C4-2B (cell line): ENCODE measurements at regions not wholly inside any gene's neighbourhood (a gene's known extent, or its start where the extent isn't known, plus 50 kb on each side); places are given as distances from the start of the nearest gene placed in this dataset.
"Not testable (repeated sequence)": the region's sequence is repeated elsewhere in the genome, so short reads cannot be mapped to it uniquely, and the experiment has no call there.

Experiments used
- H3K27ac ChIP-seq: fragments of 450-650 bp; 2 replicates; pipeline ENCODE4 v1.5.1; 2017
- ZFX ChIP-seq: fragments of 450-650 bp; IDR thresholded peaks from 2 replicates; pipeline ENCODE4 v1.6.1; 2017
- TF ChIP-seq, protein P1 (sequence below): fragments of 450-650 bp; conservative IDR thresholded peaks from 2 replicates; pipeline ENCODE4 v1.5.1; 2017; ENCODE audit warnings: mild to moderate bottlenecking

DNA sequence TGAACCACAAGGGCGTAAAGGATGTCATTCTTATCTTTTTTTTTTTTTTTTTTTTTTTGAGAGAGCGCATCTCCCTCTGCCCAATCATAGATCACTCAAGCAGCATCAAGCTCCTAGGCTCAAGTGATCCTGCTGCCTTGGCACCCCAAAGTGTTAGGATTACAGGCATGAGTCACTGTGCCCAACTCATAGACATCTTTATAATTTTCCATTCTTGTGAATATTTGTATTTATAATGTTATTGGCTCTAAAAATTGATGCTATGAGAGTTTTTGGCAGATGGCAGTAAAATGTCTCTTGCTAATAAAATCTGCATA, 128.7 kb downstream of the AKR1D1 start:
- no peak overlapping the region for H3K27ac ChIP-seq
- TF ChIP-seq, protein P1, sequence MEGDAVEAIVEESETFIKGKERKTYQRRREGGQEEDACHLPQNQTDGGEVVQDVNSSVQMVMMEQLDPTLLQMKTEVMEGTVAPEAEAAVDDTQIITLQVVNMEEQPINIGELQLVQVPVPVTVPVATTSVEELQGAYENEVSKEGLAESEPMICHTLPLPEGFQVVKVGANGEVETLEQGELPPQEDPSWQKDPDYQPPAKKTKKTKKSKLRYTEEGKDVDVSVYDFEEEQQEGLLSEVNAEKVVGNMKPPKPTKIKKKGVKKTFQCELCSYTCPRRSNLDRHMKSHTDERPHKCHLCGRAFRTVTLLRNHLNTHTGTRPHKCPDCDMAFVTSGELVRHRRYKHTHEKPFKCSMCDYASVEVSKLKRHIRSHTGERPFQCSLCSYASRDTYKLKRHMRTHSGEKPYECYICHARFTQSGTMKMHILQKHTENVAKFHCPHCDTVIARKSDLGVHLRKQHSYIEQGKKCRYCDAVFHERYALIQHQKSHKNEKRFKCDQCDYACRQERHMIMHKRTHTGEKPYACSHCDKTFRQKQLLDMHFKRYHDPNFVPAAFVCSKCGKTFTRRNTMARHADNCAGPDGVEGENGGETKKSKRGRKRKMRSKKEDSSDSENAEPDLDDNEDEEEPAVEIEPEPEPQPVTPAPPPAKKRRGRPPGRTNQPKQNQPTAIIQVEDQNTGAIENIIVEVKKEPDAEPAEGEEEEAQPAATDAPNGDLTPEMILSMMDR = no peak
- TF ChIP-seq ZFX = no peak

DNA sequence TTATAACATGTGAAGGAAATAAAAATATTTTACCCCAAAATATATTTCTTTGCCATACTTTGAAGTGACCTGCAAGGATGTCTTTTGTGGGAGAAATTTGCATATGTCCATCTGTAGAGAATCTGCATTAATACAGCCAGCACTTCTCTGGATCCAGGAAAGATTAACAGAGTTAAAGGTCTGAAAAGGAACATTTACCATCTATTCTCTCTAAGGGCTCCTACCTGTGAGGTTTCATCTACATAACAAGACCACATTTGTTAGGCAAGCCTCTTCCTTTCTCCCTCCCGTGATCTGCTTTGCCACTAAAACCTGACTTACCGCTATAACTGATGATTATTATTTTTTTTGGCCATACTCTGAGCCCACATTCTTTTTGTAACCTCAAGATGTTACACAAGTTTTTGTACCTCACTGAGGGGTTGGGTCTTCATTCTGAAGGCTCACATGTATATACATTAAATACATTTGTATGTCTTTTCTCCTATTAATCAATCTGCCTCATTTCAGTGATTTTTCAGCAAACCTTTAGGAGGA, 129.4 kb downstream of the AKR1D1 start:
- H3K27ac ChIP-seq = no peak overlapping the region
- no peak for TF ChIP-seq ZFX
- TF ChIP-seq, protein P1 = no peak

DNA sequence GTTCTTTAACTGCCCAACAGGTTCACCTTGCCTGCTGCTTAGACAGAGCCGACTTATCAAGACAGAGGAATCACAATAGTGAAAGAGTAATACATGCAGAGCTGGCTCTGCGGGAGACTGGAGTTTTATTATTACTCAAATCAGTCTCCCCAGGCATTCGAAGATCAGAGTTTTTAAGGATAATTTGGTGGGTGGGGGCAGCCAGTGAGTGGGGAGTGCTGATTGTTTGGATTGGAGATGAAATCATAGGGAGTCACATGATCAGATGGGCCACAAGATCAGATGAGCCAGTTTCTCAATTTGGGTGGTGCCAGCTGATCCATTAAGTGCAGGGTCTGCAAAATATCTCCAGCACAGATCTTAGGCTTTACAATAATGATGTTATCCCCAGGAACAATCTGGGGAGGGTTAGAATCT, 131.3 kb downstream of the AKR1D1 start:
- TF ChIP-seq, protein P1 = no peak
- TF ChIP-seq ZFX = no peak

GRCh38 chr7:138208142-138208570, 131.9 kb downstream of the AKR1D1 start:
- no peak for TF ChIP-seq ZFX
- TF ChIP-seq, protein P1 = no peak
- no peak overlapping the region for H3K27ac ChIP-seq

More for the DNA sequence above, 131.3 kb downstream of the AKR1D1 start:
- H3K27ac ChIP-seq = no peak overlapping the region

DNA sequence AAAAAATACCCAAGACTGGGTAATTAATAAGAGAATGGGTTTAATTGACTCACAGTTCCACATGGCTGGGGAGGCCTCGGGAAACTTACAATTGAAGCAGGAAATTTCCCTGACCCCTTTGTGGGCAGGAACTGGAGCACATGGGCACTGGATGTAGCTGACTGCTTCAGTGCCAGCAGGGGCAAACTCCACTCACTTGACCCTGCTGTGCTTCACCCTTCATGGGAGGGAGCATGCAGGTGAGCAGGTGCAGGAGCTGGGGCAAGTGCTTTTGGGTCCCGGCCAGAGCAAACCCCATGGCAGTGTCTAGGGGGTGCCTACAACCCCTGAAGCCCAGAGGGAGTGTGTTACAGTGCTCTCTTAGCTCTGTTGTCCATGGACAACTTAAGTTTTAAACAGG, 132.6 kb downstream of the AKR1D1 start:
- H3K27ac ChIP-seq = no peak overlapping the region
- no peak for TF ChIP-seq ZFX
- TF ChIP-seq, protein P1 = no peak

DNA sequence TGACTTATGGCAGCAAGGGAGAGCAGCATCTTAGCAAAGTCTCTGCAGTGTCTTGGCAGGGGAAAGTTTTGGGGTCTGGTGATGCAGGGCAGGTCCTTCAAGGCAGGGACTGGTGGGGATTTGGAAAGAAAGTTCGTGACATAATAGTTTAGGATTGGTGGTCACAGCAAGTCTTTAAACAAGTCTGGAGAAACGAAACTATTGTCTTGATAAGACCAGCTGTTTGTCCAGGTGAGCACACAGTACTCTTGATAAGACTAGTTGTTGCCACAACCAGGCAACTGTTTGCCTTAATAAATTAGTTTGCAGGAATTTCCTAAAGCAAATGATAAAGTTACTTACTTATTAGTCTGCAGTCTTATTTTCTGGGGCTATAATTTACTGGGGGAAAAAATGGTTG, 136.1 kb downstream of the AKR1D1 start:
- H3K27ac ChIP-seq = no peak overlapping the region
- TF ChIP-seq, protein P1 = no peak

DNA sequence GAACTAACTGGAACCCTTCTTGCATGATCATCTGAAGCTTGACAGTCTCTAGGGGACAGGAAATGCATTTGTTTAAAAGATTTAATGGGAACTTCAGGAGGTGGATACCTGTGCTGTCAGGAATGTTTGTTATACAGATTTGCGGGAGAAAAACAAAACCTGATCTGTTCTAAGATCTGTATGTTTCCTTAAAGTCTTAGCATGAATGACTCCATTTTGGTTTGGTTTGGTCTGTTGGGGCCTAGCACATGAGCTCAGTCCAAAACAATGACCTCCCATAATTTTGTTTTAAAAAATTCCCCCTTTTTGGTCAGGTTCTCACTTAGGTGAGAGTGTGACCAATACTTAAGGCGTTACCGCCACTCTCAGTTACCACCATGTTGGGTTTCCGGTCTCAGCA, 138.7 kb downstream of the AKR1D1 start:
- no peak for TF ChIP-seq ZFX
- TF ChIP-seq, protein P1 = no peak
- H3K27ac ChIP-seq = no peak overlapping the region

DNA sequence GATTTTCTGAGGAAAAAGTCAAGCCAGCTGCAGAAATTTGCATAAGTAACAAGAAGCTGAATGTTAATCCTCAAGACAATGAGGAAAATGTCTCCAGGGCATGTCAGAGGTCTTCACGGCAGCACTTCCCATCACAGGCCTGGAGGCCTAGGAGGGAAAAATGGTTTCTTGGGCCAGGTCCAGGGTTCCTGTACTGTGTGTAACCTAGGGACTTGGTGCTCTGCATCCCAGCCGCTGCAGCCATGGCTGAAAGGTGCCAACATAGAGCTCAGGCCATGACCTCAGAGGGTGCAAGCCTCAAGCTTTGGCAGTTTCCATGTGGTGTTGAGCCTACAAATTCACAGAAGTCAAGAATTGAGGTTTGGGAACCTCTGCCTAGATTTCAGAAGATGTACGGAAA, 144.1 kb downstream of the AKR1D1 start:
- not testable (repeated sequence) for H3K27ac ChIP-seq

- H3K27ac ChIP-seq = not testable (repeated sequence)
Observed at GRCh38 chr7:138221388-138221787, 145.1 kb downstream of the AKR1D1 start.
